ENCODE measurements at regions not wholly inside any gene's neighbourhood (a gene's known extent, or its start where the extent isn't known, plus 50 kb on each side); places are given as distances from the start of the nearest gene placed in this dataset.

GRCh38 chr14:85479771-85480170 lies 50.2 kb upstream of the FLRT2 start:
- no peak for TF ChIP-seq SPI1 (IDR thresholded peaks at IDR 0.05; ENCODE audit: borderline replicate concordance, low read depth)
- TF ChIP-seq, protein P1, sequence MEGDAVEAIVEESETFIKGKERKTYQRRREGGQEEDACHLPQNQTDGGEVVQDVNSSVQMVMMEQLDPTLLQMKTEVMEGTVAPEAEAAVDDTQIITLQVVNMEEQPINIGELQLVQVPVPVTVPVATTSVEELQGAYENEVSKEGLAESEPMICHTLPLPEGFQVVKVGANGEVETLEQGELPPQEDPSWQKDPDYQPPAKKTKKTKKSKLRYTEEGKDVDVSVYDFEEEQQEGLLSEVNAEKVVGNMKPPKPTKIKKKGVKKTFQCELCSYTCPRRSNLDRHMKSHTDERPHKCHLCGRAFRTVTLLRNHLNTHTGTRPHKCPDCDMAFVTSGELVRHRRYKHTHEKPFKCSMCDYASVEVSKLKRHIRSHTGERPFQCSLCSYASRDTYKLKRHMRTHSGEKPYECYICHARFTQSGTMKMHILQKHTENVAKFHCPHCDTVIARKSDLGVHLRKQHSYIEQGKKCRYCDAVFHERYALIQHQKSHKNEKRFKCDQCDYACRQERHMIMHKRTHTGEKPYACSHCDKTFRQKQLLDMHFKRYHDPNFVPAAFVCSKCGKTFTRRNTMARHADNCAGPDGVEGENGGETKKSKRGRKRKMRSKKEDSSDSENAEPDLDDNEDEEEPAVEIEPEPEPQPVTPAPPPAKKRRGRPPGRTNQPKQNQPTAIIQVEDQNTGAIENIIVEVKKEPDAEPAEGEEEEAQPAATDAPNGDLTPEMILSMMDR (IDR thresholded peaks at IDR 0.05; ENCODE audit: insufficient read depth, low read length): no peak
